RWPE2 (cell line): ENCODE measurements at regions not wholly inside any gene's neighbourhood (a gene's known extent, or its start where the extent isn't known, plus 50 kb on each side); places are given as distances from the start of the nearest gene placed in this dataset.
A peak's percentile ranks its signal among the peaks of the same experiment; 100 is the strongest.
"Not testable (repeated sequence)": the region's sequence is repeated elsewhere in the genome, so short reads cannot be mapped to it uniquely, and the experiment has no call there.

Experiments used
- ATAC-seq: fragments of 200-7000 bp; cut with Tn5 transposase; 3 replicates; pipeline ENCODE4 v1.9.1; 2021; ENCODE audit warnings: low read depth
- DNase-seq: peaks from one replicate; pipeline ENCODE4 v3.0.0-alpha.2; 2020; ENCODE audit warnings: low spot score
- H3K27ac ChIP-seq: fragments of 450-650 bp; 2 replicates; pipeline ENCODE4 v1.5.1; 2017; ENCODE audit warnings: mild to moderate bottlenecking; ENCODE audit not compliant: poor library complexity, severe bottlenecking
- H3K27me3 ChIP-seq: fragments of 250-450 bp; sonication (Bioruptor Pico); 2 replicates; pipeline ENCODE4 v1.5.1; 2021; ENCODE audit warnings: mild to moderate bottlenecking, moderate library complexity; ENCODE audit not compliant: insufficient read depth, poor library complexity, severe bottlenecking
- H3K36me3 ChIP-seq: fragments of 250-450 bp; sonication (Bioruptor Pico); 2 replicates; pipeline ENCODE4 v1.5.1; 2020; ENCODE audit warnings: low read depth, mild to moderate bottlenecking, moderate library complexity
- H3K4me1 ChIP-seq: fragments of 250-450 bp; sonication (Bioruptor Pico); 2 replicates; pipeline ENCODE4 v1.5.1; 2021; ENCODE audit warnings: mild to moderate bottlenecking, moderate library complexity; ENCODE audit not compliant: insufficient read depth, poor library complexity, severe bottlenecking
- H3K4me3 ChIP-seq: fragments of 250-450 bp; sonication (Bioruptor Pico); 2 replicates; pipeline ENCODE4 v1.5.1; 2021; ENCODE audit warnings: mild to moderate bottlenecking, moderate library complexity; ENCODE audit not compliant: severe bottlenecking
- H3K9me3 ChIP-seq: fragments of 250-450 bp; sonication (Bioruptor Pico); 2 replicates; pipeline ENCODE4 v1.5.1; 2021; ENCODE audit warnings: mild to moderate bottlenecking, moderate library complexity; ENCODE audit not compliant: severe bottlenecking
- TF ChIP-seq, protein P1 (sequence below): fragments of 450-650 bp; IDR thresholded peaks from one replicate; pipeline ENCODE4 v1.5.1; 2017; ENCODE audit warnings: mild to moderate bottlenecking, moderate library complexity; ENCODE audit not compliant: poor library complexity, severe bottlenecking

DNA sequence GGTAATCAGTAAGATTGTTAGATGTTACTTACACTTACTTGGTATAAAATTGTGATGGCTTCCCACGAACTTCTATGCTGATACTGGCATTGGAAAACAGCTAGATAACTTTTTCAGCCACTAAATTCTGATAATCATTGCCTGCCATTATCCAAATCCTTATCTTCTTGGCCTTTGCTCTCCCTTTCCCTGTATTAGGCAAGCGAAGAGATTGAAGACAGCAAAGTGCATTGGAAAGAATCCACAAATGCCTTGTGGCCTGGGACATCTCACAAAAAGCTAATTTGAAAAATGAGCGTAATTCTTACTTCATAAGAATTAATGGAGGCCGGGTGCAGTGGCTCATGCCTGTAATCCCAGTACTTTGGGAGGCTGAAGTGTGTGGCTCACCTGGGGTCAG, 79.5 kb upstream of the MARCKS start:
- no peaks in the 10 kb centered on the region for H3K27me3 ChIP-seq

DNA sequence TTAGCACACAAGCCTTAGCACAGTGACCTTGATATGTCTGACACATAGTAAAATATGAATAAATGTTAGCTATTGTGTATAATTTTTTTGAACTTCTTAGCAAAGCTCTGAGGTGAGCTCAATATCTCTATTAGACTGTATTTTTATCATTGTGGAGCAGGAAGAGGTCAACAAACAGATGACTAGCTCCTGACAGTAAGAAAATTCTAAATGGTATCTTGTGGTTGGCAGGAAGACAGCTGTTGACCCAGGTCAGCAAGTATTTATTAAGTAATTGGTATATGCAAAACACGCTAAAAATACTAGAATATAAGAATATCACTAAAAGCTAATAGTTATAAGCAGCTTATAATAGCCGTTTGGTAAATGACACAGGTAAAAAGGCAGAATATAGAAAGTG, 77.5 kb upstream of the MARCKS start:
- Histone ChIP-seq H3K27ac (no peak overlapping the region), H3K9me3 (no peaks in the 10 kb centered on the region), H3K36me3 (no peaks in the 10 kb centered on the region), H3K4me1 (no peaks in the 10 kb centered on the region), H3K27me3 (no peaks in the 10 kb centered on the region), H3K4me3 (no peak overlapping the region)
- DNase-seq: no peak
- no peak for ATAC-seq
- TF ChIP-seq, protein P1, sequence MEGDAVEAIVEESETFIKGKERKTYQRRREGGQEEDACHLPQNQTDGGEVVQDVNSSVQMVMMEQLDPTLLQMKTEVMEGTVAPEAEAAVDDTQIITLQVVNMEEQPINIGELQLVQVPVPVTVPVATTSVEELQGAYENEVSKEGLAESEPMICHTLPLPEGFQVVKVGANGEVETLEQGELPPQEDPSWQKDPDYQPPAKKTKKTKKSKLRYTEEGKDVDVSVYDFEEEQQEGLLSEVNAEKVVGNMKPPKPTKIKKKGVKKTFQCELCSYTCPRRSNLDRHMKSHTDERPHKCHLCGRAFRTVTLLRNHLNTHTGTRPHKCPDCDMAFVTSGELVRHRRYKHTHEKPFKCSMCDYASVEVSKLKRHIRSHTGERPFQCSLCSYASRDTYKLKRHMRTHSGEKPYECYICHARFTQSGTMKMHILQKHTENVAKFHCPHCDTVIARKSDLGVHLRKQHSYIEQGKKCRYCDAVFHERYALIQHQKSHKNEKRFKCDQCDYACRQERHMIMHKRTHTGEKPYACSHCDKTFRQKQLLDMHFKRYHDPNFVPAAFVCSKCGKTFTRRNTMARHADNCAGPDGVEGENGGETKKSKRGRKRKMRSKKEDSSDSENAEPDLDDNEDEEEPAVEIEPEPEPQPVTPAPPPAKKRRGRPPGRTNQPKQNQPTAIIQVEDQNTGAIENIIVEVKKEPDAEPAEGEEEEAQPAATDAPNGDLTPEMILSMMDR: no peak

More for the DNA sequence above, 79.5 kb upstream of the MARCKS start:
- TF ChIP-seq, protein P1: no peak
- Histone ChIP-seq H3K9me3 (no peaks in the 10 kb centered on the region), H3K4me3 (no peak overlapping the region), H3K27ac (no peak overlapping the region), H3K4me1 (peaks cover 5% of the 10 kb centered on the region), H3K36me3 (no peaks in the 10 kb centered on the region)
- ATAC-seq (no peak), DNase-seq (no peak)

DNA sequence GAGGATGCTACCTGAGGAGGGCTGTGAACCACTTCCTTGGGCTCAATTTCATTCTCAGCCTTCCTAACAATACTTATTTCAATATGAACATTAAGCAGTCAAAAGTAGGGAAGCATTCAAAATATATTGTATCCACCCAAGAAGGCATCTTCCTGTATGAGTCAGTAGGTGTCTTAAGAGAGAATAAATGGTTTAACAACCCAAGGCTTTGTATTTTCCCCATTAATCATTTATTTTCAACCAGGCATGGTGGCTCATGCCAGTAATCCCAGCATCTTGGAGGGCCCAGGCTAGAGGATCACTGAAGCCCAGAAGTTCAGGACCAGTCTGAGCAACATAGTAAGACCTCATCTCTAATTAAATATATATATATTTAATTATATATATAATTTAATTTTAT, 74.5 kb upstream of the MARCKS start:
- no peaks in the 10 kb centered on the region for H3K27me3 ChIP-seq
- TF ChIP-seq, protein P1: no peak
- no peaks in the 10 kb centered on the region for H3K36me3 ChIP-seq
- no peak for DNase-seq
- no peak overlapping the region for H3K4me3 ChIP-seq
- no peaks in the 10 kb centered on the region for H3K9me3 ChIP-seq
- ATAC-seq: peak; percentile 25; the same call in 1 of the 3 replicates
- no peaks in the 10 kb centered on the region for H3K4me1 ChIP-seq
- H3K27ac ChIP-seq: no peak overlapping the region

DNA sequence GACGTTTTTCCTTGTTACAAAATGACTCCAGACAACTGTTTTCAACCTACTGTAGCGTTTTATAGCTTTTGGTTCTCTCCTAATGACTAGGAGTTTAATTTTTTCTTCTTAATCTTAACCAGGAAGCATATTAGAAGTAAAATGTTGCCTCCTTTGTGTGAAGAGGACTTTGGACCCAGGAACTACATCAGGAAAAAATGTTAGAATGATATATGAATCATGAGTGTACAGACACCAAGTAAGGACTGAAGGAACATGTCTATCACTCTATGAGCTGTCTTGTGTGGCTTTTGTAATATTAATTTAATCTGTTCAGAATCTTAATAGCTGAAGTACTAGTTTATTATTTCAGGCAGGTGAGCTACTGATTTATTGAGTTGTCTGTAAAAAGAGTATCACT, 71.0 kb upstream of the MARCKS start:
- Histone ChIP-seq H3K27ac (no peak overlapping the region), H3K4me3 (no peak overlapping the region), H3K4me1 (no peaks in the 10 kb centered on the region), H3K27me3 (no peaks in the 10 kb centered on the region), H3K36me3 (no peaks in the 10 kb centered on the region), H3K9me3 (no peaks in the 10 kb centered on the region)
- TF ChIP-seq, protein P1: no peak
- ATAC-seq: no peak
- DNase-seq: no peak

DNA sequence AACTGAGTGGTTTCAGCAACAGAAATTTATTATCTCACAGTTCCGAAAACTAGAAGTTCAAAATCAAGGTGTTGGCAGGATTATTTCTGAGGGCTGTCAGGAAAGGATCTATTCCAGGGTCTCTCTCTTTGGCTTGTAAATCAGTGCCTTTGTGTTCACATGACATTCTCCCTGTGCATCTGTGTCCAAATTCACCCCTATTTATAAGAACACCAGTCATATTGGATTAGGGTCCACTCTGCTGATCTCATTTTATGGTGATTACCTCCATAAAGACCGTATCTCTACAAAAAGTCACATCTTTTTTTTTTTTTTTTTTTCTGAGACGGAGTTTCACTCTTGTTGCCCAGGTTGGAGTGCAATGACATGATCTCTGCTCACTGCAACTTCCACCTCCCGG, 68.6 kb upstream of the MARCKS start:
- Histone ChIP-seq H3K27ac (no peak overlapping the region), H3K36me3 (no peaks in the 10 kb centered on the region), H3K27me3 (no peaks in the 10 kb centered on the region), H3K9me3 (no peaks in the 10 kb centered on the region), H3K4me3 (no peak overlapping the region), H3K4me1 (no peaks in the 10 kb centered on the region)
- DNase-seq (no peak), ATAC-seq (no peak)
- TF ChIP-seq, protein P1: no peak

DNA sequence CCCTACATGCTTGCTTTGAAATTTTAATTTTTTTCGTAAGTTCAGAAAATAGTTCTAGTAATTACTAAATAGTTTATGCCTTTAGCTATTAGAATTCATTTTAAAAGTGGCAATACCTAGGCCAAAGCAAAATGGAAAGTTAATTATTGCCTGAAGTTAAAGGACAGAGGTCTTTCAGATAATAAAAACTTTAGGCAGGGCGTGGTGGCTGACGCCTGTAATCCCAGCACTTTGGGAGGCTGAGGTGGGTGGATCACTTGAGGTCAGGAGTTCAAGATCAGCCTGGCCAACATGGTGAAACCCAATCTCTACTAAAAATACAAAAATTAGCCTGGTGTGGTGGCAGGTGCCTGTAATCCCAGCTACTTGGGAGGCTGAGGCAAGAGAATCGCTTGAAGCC, 65.9 kb upstream of the MARCKS start:
- not testable (repeated sequence) for H3K4me1 ChIP-seq, H3K36me3 ChIP-seq, H3K9me3 ChIP-seq, H3K4me3 ChIP-seq, H3K27me3 ChIP-seq, DNase-seq, ATAC-seq, H3K27ac ChIP-seq

DNA sequence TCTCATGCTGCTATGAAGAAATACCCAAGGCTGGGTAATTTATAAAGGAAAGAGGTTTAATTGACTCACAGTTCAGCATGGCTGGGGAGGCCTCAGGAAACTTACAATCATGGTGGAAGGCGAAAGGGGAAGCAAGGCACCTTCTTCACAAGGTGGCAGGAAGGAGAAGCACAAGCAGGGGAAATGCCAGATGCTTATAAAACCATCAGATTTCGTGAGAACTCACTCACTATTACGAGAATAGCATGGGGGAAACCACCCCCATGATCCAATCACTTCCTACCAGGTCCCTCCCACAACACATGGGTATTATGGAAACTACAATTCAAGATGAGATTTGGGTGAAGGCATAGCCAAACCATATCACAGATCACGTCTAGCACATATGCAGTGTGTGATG, 61.8 kb upstream of the MARCKS start:
- DNase-seq, H3K9me3 ChIP-seq, ATAC-seq, H3K4me3 ChIP-seq, H3K27me3 ChIP-seq, H3K27ac ChIP-seq, H3K36me3 ChIP-seq, H3K4me1 ChIP-seq: not testable (repeated sequence)
